Stomach (tissue), 4 donors: ENCODE measurements at regions not wholly inside any gene's neighbourhood (a gene's known extent, or its start where the extent isn't known, plus 50 kb on each side); places are given as distances from the start of the nearest gene placed in this dataset.
"Not testable (repeated sequence)": the region's sequence is repeated elsewhere in the genome, so short reads cannot be mapped to it uniquely, and the experiment has no call there.

Experiments
- CTCF ChIP-seq, 7 experiments: fragments of 450-650 bp in 4 of 7; fragments of 200-600 bp in 3 of 7; sonication (generic) in 3 of 7; IDR thresholded peaks; one replicate each; pipeline ENCODE4 v1.5.1; 2016 to 2019; ENCODE audit warnings: antibody characterized with exemption in 7 of 7, control low read depth in 2 of 7, mild to moderate bottlenecking in 1 of 7
- POLR2A ChIP-seq, 4 donors: fragments of 450-650 bp; IDR thresholded peaks; one replicate each; pipeline ENCODE4 v1.6.1; 2016; ENCODE audit warnings: antibody characterized with exemption in 4 of 4, control low read depth in 2 of 4, mild to moderate bottlenecking in 1 of 4, moderate library complexity in 1 of 4
- POLR2AphosphoS5 ChIP-seq, 3 donors: sonication (generic); formaldehyde crosslinking; IDR thresholded peaks; one replicate each; pipeline ENCODE4 v1.6.1; 2016; ENCODE audit warnings: antibody characterized with exemption in 3 of 3

- not testable (repeated sequence) for TF ChIP-seq POLR2AphosphoS5, CTCF, POLR2A (IDR thresholded peaks at IDR 0.05)
Measured at GRCh38 chr19:14266208-14266607, 60.2 kb upstream of the ADGRL1 start.
